HEK293T (cell line): ENCODE measurements at regions not wholly inside any gene's neighbourhood (a gene's known extent, or its start where the extent isn't known, plus 50 kb on each side); places are given as distances from the start of the nearest gene placed in this dataset.

Source experiments
- ARNT ChIP-seq: fragments of 450-650 bp; IDR thresholded peaks from 2 replicates; pipeline ENCODE4 v1.6.1; 2017; ENCODE audit warnings: mild to moderate bottlenecking
- BHLHE40 ChIP-seq: fragments of 450-650 bp; IDR thresholded peaks from 2 replicates; pipeline ENCODE4 v1.6.1; 2016; ENCODE audit warnings: mild to moderate bottlenecking, moderate library complexity, borderline replicate concordance
- FOXA1 ChIP-seq: fragments of 450-650 bp; IDR thresholded peaks from 2 replicates; pipeline ENCODE4 v1.6.1; 2016; ENCODE audit warnings: mild to moderate bottlenecking
- FOXK2 ChIP-seq: fragments of 450-650 bp; IDR thresholded peaks from 2 replicates; pipeline ENCODE4 v1.6.1; 2016; ENCODE audit warnings: mild to moderate bottlenecking
- FOXM1 ChIP-seq: fragments of 450-650 bp; IDR thresholded peaks from 2 replicates; pipeline ENCODE4 v1.6.1; 2017; ENCODE audit warnings: mild to moderate bottlenecking, borderline replicate concordance
- HDGF ChIP-seq: fragments of 450-650 bp; IDR thresholded peaks from 2 replicates; pipeline ENCODE4 v1.6.1; 2017; ENCODE audit warnings: antibody characterized with exemption, borderline replicate concordance
- NFRKB ChIP-seq: fragments of 450-650 bp; IDR thresholded peaks from 2 replicates; pipeline ENCODE4 v1.6.1; 2016; ENCODE audit warnings: mild to moderate bottlenecking, moderate library complexity
- SP1 ChIP-seq: fragments of 450-650 bp; IDR thresholded peaks from 2 replicates; pipeline ENCODE4 v1.6.1; 2017
- SUZ12 ChIP-seq: fragments of 450-650 bp; IDR thresholded peaks from 2 replicates; pipeline ENCODE4 v1.6.1; 2016; ENCODE audit warnings: mild to moderate bottlenecking

DNA sequence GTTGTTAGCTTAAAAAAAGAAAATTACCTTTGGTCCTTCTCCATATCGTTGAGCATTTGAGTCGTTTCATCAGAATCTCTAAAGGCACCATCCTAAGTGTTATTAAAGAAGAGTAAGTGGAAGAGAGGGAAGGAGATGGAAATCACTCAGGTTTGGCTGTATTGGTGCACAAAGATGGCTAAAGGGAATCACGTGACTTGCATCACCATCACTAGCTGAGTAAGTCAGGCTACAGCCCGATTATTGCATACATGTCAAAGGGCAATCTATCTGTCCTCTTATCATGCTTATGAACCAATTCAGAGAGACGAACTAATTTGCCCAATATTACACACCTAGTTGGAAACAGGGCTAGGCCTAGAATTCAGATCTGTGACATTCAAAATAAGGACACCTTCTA, 137.6 kb downstream of the CMPK2 start:
- TF ChIP-seq HDGF (no peak), SP1 (no peak), FOXA1 (no peak), BHLHE40 (no peak), SUZ12 (no peak), FOXK2 (no peak), NFRKB (no peak), FOXM1 (no peak), ARNT (no peak)
